ENCODE measurements at regions not wholly inside any gene's neighbourhood (a gene's known extent, or its start where the extent isn't known, plus 50 kb on each side); places are given as distances from the start of the nearest gene placed in this dataset.

- TF ChIP-seq, protein P1, sequence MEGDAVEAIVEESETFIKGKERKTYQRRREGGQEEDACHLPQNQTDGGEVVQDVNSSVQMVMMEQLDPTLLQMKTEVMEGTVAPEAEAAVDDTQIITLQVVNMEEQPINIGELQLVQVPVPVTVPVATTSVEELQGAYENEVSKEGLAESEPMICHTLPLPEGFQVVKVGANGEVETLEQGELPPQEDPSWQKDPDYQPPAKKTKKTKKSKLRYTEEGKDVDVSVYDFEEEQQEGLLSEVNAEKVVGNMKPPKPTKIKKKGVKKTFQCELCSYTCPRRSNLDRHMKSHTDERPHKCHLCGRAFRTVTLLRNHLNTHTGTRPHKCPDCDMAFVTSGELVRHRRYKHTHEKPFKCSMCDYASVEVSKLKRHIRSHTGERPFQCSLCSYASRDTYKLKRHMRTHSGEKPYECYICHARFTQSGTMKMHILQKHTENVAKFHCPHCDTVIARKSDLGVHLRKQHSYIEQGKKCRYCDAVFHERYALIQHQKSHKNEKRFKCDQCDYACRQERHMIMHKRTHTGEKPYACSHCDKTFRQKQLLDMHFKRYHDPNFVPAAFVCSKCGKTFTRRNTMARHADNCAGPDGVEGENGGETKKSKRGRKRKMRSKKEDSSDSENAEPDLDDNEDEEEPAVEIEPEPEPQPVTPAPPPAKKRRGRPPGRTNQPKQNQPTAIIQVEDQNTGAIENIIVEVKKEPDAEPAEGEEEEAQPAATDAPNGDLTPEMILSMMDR (IDR thresholded peaks at IDR 0.05), result no peak
- TF ChIP-seq POLR2A (IDR thresholded peaks at IDR 0.05), result no peak
- peak in 1 of 4 donors; percentile 26 for TF ChIP-seq EP300 (IDR thresholded peaks at IDR 0.05)
These were observed 235.2 kb downstream of the DTHD1 start for GRCh38 chr4:36516522-36517095.
